ENCODE measurements at regions not wholly inside any gene's neighbourhood (a gene's known extent, or its start where the extent isn't known, plus 50 kb on each side); places are given as distances from the start of the nearest gene placed in this dataset.
A peak's percentile ranks its signal among the peaks of the same experiment; 100 is the strongest.

DNA sequence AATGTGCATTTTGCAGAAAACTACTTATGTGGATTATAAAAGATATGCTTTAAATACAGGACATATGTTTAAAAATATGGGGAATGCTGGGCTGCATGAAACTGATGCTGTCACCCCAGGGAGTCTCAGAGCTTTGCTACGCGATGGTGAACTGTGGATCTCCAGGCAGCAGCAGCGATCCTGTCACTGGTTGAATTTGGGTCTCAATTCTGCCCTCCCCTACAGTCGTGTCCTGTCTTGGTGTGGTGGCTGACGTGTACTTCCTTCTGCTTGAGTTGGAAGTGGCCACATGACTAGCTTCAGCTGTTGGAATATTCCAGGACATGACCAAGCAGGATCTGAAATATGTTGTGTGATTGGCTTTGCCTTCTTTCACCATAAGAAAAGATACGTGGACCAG is 222.9 kb upstream of the AJAP1 start:
- TF ChIP-seq SUZ12 (IDR thresholded peaks at IDR 0.05; ENCODE audit: extremely low read depth, insufficient read depth, insufficient read length) = no peak
- TF ChIP-seq ZNF274 (IDR thresholded peaks at IDR 0.05; ENCODE audit: low read depth, low read length) = no peak
- no peak for TF ChIP-seq YY1 (IDR thresholded peaks at IDR 0.05; ENCODE audit: insufficient read depth, insufficient read length)
- H3K36me3 ChIP-seq (ENCODE audit: insufficient read depth, insufficient read length, low read length) = no peaks in the 10 kb centered on the region
- no peak overlapping the region for H3K4me3 ChIP-seq (ENCODE audit: insufficient read length, low read depth)
- no peaks in the 10 kb centered on the region for H3K9me3 ChIP-seq (ENCODE audit: insufficient read depth, low read length)
- no peak for DNase-seq (ENCODE audit: low read depth, low spot score)
- H3K27me3 ChIP-seq (ENCODE audit: insufficient read depth, insufficient read length) = no peaks in the 10 kb centered on the region
- H3K9ac ChIP-seq (ENCODE audit: insufficient read length, low read depth) = no peak overlapping the region
- H3K4me1 ChIP-seq (ENCODE audit: insufficient read depth, insufficient read length) = peaks cover 2% of the 10 kb centered on the region

GRCh38 chr1:4433075-4433474 is 221.3 kb upstream of the AJAP1 start:
- no peak for TF ChIP-seq ZNF274 (IDR thresholded peaks at IDR 0.05; ENCODE audit: low read depth, low read length)
- TF ChIP-seq SUZ12 (IDR thresholded peaks at IDR 0.05; ENCODE audit: extremely low read depth, insufficient read depth, insufficient read length) = no peak
- no peak for TF ChIP-seq YY1 (IDR thresholded peaks at IDR 0.05; ENCODE audit: insufficient read depth, insufficient read length)
- Histone ChIP-seq H3K9ac (ENCODE audit: insufficient read length, low read depth) (no peak overlapping the region), H3K4me3 (ENCODE audit: insufficient read length, low read depth) (no peak overlapping the region), H3K9me3 (ENCODE audit: insufficient read depth, low read length) (no peaks in the 10 kb centered on the region), H3K4me1 (ENCODE audit: insufficient read depth, insufficient read length) (no peaks in the 10 kb centered on the region), H3K27me3 (ENCODE audit: insufficient read depth, insufficient read length) (no peaks in the 10 kb centered on the region), H3K36me3 (ENCODE audit: insufficient read depth, insufficient read length, low read length) (no peaks in the 10 kb centered on the region)
- DNase-seq (ENCODE audit: low read depth, low spot score) = no peak

DNA sequence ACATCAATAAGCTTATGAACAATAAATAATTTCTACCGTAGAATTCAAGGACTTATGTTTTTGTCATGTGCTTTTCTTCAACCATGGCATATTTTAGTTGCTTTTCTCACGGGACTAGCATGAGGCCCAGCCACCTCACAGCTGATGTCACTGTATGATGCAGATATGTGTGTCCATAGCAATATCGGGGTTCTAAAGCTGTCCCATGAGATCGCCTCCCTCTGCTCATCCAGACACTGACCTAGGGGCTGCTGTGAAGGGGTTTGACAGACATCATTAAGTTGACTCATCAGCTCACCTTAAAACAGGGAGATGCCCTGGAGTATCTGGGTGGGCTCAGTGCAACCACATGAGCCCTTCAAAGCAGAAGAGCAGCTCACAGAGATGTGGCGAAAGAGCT is 210.3 kb upstream of the AJAP1 start:
- Histone ChIP-seq H3K4me1 (ENCODE audit: insufficient read depth, insufficient read length) (peaks cover 15% of the 10 kb centered on the region), H3K9ac (ENCODE audit: insufficient read length, low read depth) (no peak overlapping the region), H3K9me3 (ENCODE audit: insufficient read depth, low read length) (no peaks in the 10 kb centered on the region), H3K36me3 (ENCODE audit: insufficient read depth, insufficient read length, low read length) (no peaks in the 10 kb centered on the region), H3K27me3 (ENCODE audit: insufficient read depth, insufficient read length) (no peaks in the 10 kb centered on the region), H3K4me3 (ENCODE audit: insufficient read length, low read depth) (no peak overlapping the region)
- no peak for TF ChIP-seq YY1 (IDR thresholded peaks at IDR 0.05; ENCODE audit: insufficient read depth, insufficient read length)
- no peak for TF ChIP-seq SUZ12 (IDR thresholded peaks at IDR 0.05; ENCODE audit: extremely low read depth, insufficient read depth, insufficient read length)
- TF ChIP-seq ZNF274 (IDR thresholded peaks at IDR 0.05; ENCODE audit: low read depth, low read length) = no peak
- no peak for DNase-seq (ENCODE audit: low read depth, low spot score)

GRCh38 chr1:4447778-4448420 is 206.5 kb upstream of the AJAP1 start:
- DNase-seq (ENCODE audit: low read depth, low spot score) = peak; percentile 50
- TF ChIP-seq YY1 (IDR thresholded peaks at IDR 0.05; ENCODE audit: insufficient read depth, insufficient read length) (no peak), ZNF274 (IDR thresholded peaks at IDR 0.05; ENCODE audit: low read depth, low read length) (no peak), SUZ12 (IDR thresholded peaks at IDR 0.05; ENCODE audit: extremely low read depth, insufficient read depth, insufficient read length) (no peak)
- H3K9me3 ChIP-seq (ENCODE audit: insufficient read depth, low read length) = no peaks in the 10 kb centered on the region
- no peak overlapping the region for H3K4me3 ChIP-seq (ENCODE audit: insufficient read length, low read depth)
- H3K4me1 ChIP-seq (ENCODE audit: insufficient read depth, insufficient read length) = peaks cover 18% of the 10 kb centered on the region
- no peaks in the 10 kb centered on the region for H3K36me3 ChIP-seq (ENCODE audit: insufficient read depth, insufficient read length, low read length)
- H3K9ac ChIP-seq (ENCODE audit: insufficient read length, low read depth) = peak overlapping the region; percentile 72
- no peaks in the 10 kb centered on the region for H3K27me3 ChIP-seq (ENCODE audit: insufficient read depth, insufficient read length)

- peaks cover 17% of the 10 kb centered on the region for H3K4me1 ChIP-seq (ENCODE audit: insufficient read depth, insufficient read length)
- H3K4me3 ChIP-seq (ENCODE audit: insufficient read length, low read depth) = no peak overlapping the region
- H3K9ac ChIP-seq (ENCODE audit: insufficient read length, low read depth) = no peak overlapping the region
- H3K27me3 ChIP-seq (ENCODE audit: insufficient read depth, insufficient read length) = no peaks in the 10 kb centered on the region
- TF ChIP-seq ZNF274 (IDR thresholded peaks at IDR 0.05; ENCODE audit: low read depth, low read length) (no peak), SUZ12 (IDR thresholded peaks at IDR 0.05; ENCODE audit: extremely low read depth, insufficient read depth, insufficient read length) (no peak), YY1 (IDR thresholded peaks at IDR 0.05; ENCODE audit: insufficient read depth, insufficient read length) (no peak)
- no peak for DNase-seq (ENCODE audit: low read depth, low spot score)
- H3K9me3 ChIP-seq (ENCODE audit: insufficient read depth, low read length) = no peaks in the 10 kb centered on the region
- no peaks in the 10 kb centered on the region for H3K36me3 ChIP-seq (ENCODE audit: insufficient read depth, insufficient read length, low read length)
Observed at GRCh38 chr1:4449972-4450371, 204.4 kb upstream of the AJAP1 start.

DNA sequence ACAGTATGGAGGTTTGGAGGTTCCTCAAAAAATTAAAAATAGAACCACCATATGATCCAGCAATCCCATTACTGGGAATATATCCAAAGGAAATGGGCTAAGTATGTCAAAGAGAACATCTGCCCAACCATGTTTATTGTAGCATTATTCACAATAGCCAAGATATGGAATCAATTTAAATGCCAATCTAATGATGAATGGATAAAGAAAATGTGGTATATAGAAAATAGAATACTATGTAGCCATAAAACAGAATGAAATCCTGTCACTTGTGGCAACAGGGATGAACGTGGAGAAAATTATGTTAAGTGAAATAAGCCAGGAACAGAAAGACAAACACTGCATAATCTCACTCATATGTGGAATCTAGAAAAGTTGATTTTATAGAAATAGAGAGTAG is 201.7 kb upstream of the AJAP1 start:
- DNase-seq (ENCODE audit: low read depth, low spot score) = no peak
- peaks cover 7% of the 10 kb centered on the region for H3K4me1 ChIP-seq (ENCODE audit: insufficient read depth, insufficient read length)
- no peaks in the 10 kb centered on the region for H3K27me3 ChIP-seq (ENCODE audit: insufficient read depth, insufficient read length)
- no peak overlapping the region for H3K9ac ChIP-seq (ENCODE audit: insufficient read length, low read depth)
- no peaks in the 10 kb centered on the region for H3K36me3 ChIP-seq (ENCODE audit: insufficient read depth, insufficient read length, low read length)
- TF ChIP-seq SUZ12 (IDR thresholded peaks at IDR 0.05; ENCODE audit: extremely low read depth, insufficient read depth, insufficient read length) (no peak), ZNF274 (IDR thresholded peaks at IDR 0.05; ENCODE audit: low read depth, low read length) (no peak), YY1 (IDR thresholded peaks at IDR 0.05; ENCODE audit: insufficient read depth, insufficient read length) (no peak)
- H3K9me3 ChIP-seq (ENCODE audit: insufficient read depth, low read length) = peaks cover 16% of the 10 kb centered on the region; the same call in 1 of the 2 replicates
- H3K4me3 ChIP-seq (ENCODE audit: insufficient read length, low read depth) = no peak overlapping the region

GRCh38 chr1:4460052-4460451 is 194.4 kb upstream of the AJAP1 start:
- Histone ChIP-seq H3K27me3 (ENCODE audit: insufficient read depth, insufficient read length) (no peaks in the 10 kb centered on the region), H3K9ac (ENCODE audit: insufficient read length, low read depth) (no peak overlapping the region), H3K4me1 (ENCODE audit: insufficient read depth, insufficient read length) (no peaks in the 10 kb centered on the region), H3K4me3 (ENCODE audit: insufficient read length, low read depth) (no peak overlapping the region), H3K36me3 (ENCODE audit: insufficient read depth, insufficient read length, low read length) (no peaks in the 10 kb centered on the region), H3K9me3 (ENCODE audit: insufficient read depth, low read length) (peaks cover 16% of the 10 kb centered on the region; the same call in 1 of the 2 replicates)
- no peak for TF ChIP-seq ZNF274 (IDR thresholded peaks at IDR 0.05; ENCODE audit: low read depth, low read length)
- no peak for TF ChIP-seq YY1 (IDR thresholded peaks at IDR 0.05; ENCODE audit: insufficient read depth, insufficient read length)
- TF ChIP-seq SUZ12 (IDR thresholded peaks at IDR 0.05; ENCODE audit: extremely low read depth, insufficient read depth, insufficient read length) = no peak
- DNase-seq (ENCODE audit: low read depth, low spot score) = no peak

Measured in NT2/D1 (cell line).